ENCODE measurements at regions not wholly inside any gene's neighbourhood (a gene's known extent, or its start where the extent isn't known, plus 50 kb on each side); places are given as distances from the start of the nearest gene placed in this dataset.

- no peaks in the 10 kb centered on the region for H3K4me1 ChIP-seq
- CTCF ChIA-PET = interaction anchor here (1.6 kb wide), 1 partner anchor 19 kb away, joined by 4 read pairs; no protein-coding TSS in a partner anchor
- WGBS (ENCODE audit: missing lambda C conversion rate) = 24% methylated on average over 2 of the region's 2 CpGs
- peaks cover 4% of the 10 kb centered on the region; the same call in 1 of the 3 replicates for H3K9me3 ChIP-seq
- peak; percentile 13 for FAIRE-seq
- no peak overlapping the region for H3K27ac ChIP-seq
- no peak overlapping the region for H3K4me3 ChIP-seq
- POLR2A ChIA-PET = no interaction called here
- TF ChIP-seq TP53 (CRISPR knock-in tag; IDR thresholded peaks at IDR 0.05) = no peak
- TF ChIP-seq FOSL2 (IDR thresholded peaks at IDR 0.05) = no peak
- no peak for TF ChIP-seq FOSL2 (CRISPR knock-in tag; IDR thresholded peaks at IDR 0.05)
- TF ChIP-seq ZNF302 (CRISPR knock-in tag; IDR thresholded peaks at IDR 0.05) = no peak
- no peak for TF ChIP-seq BHLHE40 (IDR thresholded peaks at IDR 0.05; ENCODE audit: low read depth, low read length)
- TF ChIP-seq CHD4 (IDR thresholded peaks at IDR 0.05; ENCODE audit: borderline replicate concordance) = no peak
- TF ChIP-seq, protein P1, sequence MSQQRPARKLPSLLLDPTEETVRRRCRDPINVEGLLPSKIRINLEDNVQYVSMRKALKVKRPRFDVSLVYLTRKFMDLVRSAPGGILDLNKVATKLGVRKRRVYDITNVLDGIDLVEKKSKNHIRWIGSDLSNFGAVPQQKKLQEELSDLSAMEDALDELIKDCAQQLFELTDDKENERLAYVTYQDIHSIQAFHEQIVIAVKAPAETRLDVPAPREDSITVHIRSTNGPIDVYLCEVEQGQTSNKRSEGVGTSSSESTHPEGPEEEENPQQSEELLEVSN (IDR thresholded peaks at IDR 0.05; ENCODE audit: borderline replicate concordance, low read depth) = no peak
- TF ChIP-seq, protein P2, sequence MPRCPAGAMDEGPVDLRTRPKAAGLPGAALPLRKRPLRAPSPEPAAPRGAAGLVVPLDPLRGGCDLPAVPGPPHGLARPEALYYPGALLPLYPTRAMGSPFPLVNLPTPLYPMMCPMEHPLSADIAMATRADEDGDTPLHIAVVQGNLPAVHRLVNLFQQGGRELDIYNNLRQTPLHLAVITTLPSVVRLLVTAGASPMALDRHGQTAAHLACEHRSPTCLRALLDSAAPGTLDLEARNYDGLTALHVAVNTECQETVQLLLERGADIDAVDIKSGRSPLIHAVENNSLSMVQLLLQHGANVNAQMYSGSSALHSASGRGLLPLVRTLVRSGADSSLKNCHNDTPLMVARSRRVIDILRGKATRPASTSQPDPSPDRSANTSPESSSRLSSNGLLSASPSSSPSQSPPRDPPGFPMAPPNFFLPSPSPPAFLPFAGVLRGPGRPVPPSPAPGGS (IDR thresholded peaks at IDR 0.05) = no peak
- TF ChIP-seq, protein P3, sequence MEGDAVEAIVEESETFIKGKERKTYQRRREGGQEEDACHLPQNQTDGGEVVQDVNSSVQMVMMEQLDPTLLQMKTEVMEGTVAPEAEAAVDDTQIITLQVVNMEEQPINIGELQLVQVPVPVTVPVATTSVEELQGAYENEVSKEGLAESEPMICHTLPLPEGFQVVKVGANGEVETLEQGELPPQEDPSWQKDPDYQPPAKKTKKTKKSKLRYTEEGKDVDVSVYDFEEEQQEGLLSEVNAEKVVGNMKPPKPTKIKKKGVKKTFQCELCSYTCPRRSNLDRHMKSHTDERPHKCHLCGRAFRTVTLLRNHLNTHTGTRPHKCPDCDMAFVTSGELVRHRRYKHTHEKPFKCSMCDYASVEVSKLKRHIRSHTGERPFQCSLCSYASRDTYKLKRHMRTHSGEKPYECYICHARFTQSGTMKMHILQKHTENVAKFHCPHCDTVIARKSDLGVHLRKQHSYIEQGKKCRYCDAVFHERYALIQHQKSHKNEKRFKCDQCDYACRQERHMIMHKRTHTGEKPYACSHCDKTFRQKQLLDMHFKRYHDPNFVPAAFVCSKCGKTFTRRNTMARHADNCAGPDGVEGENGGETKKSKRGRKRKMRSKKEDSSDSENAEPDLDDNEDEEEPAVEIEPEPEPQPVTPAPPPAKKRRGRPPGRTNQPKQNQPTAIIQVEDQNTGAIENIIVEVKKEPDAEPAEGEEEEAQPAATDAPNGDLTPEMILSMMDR (IDR thresholded peaks at IDR 0.05) = no peak
- TF ChIP-seq, protein P4, sequence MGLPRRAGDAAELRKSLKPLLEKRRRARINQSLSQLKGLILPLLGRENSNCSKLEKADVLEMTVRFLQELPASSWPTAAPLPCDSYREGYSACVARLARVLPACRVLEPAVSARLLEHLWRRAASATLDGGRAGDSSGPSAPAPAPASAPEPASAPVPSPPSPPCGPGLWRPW (IDR thresholded peaks at IDR 0.05) = no peak
- TF ChIP-seq RAD21 (conservative IDR thresholded peaks at IDR 0.05 in 1 of 2, IDR thresholded peaks at IDR 0.05 in 1 of 2) = no peak
- TF ChIP-seq FOSB (CRISPR knock-in tag; IDR thresholded peaks at IDR 0.05) = no peak
- TF ChIP-seq EHF (CRISPR knock-in tag; IDR thresholded peaks at IDR 0.05) = no peak
- TF ChIP-seq, protein P5, sequence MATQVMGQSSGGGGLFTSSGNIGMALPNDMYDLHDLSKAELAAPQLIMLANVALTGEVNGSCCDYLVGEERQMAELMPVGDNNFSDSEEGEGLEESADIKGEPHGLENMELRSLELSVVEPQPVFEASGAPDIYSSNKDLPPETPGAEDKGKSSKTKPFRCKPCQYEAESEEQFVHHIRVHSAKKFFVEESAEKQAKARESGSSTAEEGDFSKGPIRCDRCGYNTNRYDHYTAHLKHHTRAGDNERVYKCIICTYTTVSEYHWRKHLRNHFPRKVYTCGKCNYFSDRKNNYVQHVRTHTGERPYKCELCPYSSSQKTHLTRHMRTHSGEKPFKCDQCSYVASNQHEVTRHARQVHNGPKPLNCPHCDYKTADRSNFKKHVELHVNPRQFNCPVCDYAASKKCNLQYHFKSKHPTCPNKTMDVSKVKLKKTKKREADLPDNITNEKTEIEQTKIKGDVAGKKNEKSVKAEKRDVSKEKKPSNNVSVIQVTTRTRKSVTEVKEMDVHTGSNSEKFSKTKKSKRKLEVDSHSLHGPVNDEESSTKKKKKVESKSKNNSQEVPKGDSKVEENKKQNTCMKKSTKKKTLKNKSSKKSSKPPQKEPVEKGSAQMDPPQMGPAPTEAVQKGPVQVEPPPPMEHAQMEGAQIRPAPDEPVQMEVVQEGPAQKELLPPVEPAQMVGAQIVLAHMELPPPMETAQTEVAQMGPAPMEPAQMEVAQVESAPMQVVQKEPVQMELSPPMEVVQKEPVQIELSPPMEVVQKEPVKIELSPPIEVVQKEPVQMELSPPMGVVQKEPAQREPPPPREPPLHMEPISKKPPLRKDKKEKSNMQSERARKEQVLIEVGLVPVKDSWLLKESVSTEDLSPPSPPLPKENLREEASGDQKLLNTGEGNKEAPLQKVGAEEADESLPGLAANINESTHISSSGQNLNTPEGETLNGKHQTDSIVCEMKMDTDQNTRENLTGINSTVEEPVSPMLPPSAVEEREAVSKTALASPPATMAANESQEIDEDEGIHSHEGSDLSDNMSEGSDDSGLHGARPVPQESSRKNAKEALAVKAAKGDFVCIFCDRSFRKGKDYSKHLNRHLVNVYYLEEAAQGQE (IDR thresholded peaks at IDR 0.05) = no peak
- no peak overlapping the region for H3K4me2 ChIP-seq
- no peak for ATAC-seq
- DNase-seq (ENCODE audit: low read depth in 1 of 2, low spot score in 1 of 2) = no peak
Observed at GRCh38 chr10:52836816-52837215, 64.2 kb upstream of the MBL2 start.

Small RNAs in the stretch of these regions (small RNA-seq; reads per million reads assigned to genes)
- gene RF00019 (0 reads per million in 6 experiments), gene RNA5SP318 (0 to 1.0 (median 0) reads per million in 6 experiments), gene SNRPEP8 (0 reads per million in 6 experiments)

Data from A549 (cell line).